GM18870 (cell line): ENCODE measurements at regions not wholly inside any gene's neighbourhood (a gene's known extent, or its start where the extent isn't known, plus 50 kb on each side); places are given as distances from the start of the nearest gene placed in this dataset.
"Not testable (repeated sequence)": the region's sequence is repeated elsewhere in the genome, so short reads cannot be mapped to it uniquely, and the experiment has no call there.

Experiments
- ATAC-seq: cut with Tn5 transposase; IDR thresholded peaks from one replicate; pipeline ENCODE4 v1.9.1; 2021; ENCODE audit warnings: moderate library complexity; ENCODE audit not compliant: unreplicated experiment

- ATAC-seq = not testable (repeated sequence)
Measured at GRCh38 chr14:106698620-106699267, 1172.4 kb downstream of the TMEM121 start.

DNA sequence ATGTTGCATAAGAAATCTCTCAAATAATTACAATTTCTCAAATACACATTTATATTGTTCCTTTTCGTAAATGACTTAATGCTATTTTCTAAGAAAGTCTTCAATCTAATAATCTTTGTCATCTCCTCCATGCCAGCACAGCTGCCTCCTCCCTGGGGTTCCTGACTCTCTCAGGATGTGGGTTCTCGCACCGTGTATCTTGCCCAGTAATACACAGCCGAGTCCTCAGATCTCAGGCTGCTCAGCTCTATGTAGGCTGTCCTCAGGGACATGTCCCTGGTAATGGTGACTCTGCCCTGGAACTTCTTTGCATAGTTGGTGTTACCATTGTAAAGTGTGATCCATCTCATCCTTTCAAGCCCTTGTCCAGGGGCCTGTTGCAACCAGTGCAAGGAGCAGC lies 1177.3 kb downstream of the TMEM121 start:
- ATAC-seq = not testable (repeated sequence)

GRCh38 chr14:106706488-106706887 lies 1180.1 kb downstream of the TMEM121 start:
- ATAC-seq = not testable (repeated sequence)

DNA sequence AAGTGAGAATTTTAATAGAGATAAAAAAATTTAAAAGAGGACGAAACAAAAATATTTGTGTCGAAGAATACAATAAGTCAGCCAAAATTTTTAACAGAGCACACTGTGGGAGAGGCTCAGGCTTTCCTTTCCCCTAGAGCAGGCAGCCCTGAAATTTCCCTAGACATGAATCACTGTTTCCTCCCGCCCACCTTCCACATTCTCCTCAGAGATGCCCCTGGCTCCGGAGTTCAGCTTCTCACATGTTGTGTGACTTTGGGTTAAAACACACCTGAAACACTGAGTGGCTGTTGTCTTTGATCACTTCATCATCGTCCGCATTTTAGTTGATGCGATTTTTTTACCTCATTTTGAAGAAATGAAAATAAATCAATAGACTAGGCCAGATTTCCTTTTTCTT lies 1183.8 kb downstream of the TMEM121 start:
- ATAC-seq = not testable (repeated sequence)

DNA sequence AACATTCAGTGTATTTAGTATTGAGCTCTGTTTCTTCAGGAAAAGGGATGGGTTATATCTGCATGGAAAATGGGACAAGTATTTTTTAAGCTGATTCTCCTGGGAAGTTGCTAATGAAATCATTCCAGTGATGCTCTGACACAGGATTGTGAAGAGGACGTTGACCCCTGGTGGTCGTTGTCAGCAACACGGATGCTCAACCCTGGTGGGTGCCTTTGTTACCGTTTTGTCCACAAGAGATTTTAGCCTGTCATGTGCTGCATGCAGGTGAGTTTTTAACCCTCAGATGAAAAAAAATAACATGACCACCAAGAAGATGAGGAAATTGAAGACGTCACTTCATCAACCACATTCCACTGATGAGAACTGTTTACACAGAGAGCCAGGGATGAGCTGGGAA lies 1186.1 kb downstream of the TMEM121 start:
- not testable (repeated sequence) for ATAC-seq

DNA sequence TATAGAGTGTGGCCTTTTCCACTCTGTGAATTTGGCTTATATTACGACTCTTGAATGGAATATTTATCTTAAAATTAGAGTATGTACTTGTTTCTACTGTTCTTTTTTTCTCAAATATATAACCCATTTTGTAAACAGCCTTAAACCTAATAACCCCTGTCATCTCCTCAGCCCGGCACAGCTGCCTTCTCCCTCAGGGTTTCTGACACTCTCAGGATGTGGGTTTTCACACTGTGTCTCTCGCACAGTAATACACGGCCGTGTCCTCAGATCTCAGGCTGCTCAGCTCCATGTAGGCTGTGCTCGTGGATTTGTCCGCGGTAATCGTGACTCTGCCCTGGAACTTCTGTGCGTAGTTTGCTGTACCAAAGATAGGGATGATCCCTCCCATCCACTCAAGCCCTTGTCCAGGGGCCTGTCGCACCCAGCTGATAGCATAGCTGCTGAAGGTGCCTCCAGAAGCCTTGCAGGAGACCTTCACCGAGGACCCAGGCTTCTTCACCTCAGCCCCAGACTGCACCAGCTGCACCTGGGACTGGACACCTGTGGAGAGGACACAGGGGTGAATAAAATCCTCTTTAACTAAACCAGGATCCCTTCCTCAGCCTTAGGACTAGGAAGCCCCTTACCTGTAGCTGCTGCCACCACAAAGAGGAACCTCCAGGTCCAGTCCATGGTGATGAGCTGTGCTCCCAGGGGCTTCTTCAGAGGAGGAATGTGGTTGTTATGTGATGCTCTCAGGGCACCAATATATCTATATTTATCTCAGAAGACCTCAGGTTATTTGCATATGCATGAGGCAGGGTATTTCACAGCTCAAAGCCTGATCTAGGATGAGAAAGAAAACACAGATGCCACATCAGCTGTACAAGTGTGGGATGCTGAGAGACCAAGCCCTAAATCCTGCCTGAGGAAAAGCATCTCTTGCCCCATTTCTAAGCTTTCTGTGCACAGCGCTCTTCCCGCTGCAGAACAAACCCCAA lies 1188.4 kb downstream of the TMEM121 start:
- not testable (repeated sequence) for ATAC-seq

GRCh38 chr14:106717544-106717943 lies 1191.2 kb downstream of the TMEM121 start:
- not testable (repeated sequence) for ATAC-seq

- ATAC-seq = not testable (repeated sequence)
Measured at GRCh38 chr14:106719880-106720279, 1193.5 kb downstream of the TMEM121 start.

DNA sequence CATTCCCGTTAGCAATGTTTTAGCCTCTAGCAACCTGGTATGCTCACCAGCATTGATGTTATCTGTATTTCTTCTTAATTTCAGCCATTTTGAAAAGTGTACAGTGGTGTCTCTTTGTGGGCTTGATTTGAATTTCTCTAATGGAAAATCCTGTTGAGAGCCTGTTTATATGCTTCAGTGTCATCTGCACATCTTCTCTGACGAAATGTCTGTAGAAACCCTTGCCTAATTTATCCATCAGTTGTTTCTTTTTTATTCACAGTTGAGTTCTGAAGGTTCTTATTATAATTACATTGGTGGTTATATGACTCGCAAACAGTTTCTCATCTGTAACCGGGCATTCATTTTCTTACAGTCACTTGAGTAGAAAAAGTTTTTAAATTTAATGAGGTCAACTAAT lies 1195.5 kb downstream of the TMEM121 start:
- not testable (repeated sequence) for ATAC-seq

- ATAC-seq = not testable (repeated sequence)
Measured at GRCh38 chr14:106722813-106723687, 1196.7 kb downstream of the TMEM121 start.

- ATAC-seq = not testable (repeated sequence)
Measured at GRCh38 chr14:106727962-106728361, 1201.6 kb downstream of the TMEM121 start.

DNA sequence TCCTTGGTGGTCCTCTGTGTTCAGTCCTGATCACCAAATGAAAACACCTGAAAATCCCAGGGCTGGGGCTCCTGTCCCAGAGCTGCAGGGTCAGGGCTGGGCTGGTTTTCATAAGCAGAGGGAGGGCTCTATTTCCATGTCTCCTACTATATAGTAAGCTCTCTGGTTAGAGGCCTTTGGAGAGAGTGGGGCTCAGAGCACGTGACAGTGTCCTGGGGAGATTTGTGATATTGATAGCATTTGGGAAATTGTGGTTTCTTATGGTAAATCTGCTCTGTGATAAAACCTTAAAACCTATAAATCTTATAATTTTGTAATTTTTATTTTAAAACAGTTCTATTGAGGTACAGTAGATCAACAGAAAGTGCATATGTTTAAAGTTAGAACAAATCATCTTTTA lies 1202.2 kb downstream of the TMEM121 start:
- ATAC-seq = no peak

GRCh38 chr14:106729551-106729950 lies 1203.2 kb downstream of the TMEM121 start:
- ATAC-seq = no peak

DNA sequence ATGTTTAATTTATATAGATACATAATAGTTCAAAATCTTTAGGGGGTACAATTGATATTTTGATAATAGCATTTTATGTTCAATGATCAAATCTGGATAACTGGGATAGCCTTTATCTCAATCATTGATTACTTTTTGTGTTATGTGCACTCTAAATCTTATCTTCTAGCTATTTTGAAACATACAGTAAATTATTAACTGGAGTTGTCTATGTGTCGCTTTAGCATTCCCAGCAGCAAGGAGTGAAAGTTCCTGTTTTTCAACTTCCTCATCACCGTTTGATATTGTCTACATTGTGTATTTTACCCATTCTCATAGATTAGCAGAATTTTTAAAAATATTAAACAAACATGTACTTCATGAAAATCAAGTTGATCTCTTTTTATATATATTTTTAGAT lies 1207.4 kb downstream of the TMEM121 start:
- ATAC-seq = no peak

DNA sequence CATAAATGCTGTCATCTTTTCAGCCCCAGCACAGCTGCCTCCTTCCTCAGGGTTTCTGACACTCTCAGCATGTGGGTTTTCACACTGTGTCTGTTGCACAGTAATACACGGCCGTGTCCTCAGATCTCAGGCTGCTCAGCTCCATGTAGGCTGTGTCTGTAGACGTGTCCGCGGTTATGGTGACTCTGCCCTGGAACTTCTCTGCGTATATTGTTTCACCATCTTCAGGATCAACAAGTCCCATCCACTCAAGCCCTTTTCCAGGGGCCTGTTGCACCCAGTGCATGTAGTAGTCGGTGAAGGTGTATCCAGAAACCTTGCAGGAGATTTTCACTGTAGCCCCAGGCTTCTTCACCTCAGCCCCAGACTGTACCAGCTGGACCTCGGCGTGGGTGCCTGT lies 1210.6 kb downstream of the TMEM121 start:
- ATAC-seq = no peak

- ATAC-seq = no peak
Measured at GRCh38 chr14:106738075-106738474, 1211.7 kb downstream of the TMEM121 start.

- not testable (repeated sequence) for ATAC-seq
Measured at GRCh38 chr14:106738598-106739258, 1212.3 kb downstream of the TMEM121 start.

GRCh38 chr14:106741086-106741827 lies 1214.9 kb downstream of the TMEM121 start:
- ATAC-seq = peak; percentile 55

DNA sequence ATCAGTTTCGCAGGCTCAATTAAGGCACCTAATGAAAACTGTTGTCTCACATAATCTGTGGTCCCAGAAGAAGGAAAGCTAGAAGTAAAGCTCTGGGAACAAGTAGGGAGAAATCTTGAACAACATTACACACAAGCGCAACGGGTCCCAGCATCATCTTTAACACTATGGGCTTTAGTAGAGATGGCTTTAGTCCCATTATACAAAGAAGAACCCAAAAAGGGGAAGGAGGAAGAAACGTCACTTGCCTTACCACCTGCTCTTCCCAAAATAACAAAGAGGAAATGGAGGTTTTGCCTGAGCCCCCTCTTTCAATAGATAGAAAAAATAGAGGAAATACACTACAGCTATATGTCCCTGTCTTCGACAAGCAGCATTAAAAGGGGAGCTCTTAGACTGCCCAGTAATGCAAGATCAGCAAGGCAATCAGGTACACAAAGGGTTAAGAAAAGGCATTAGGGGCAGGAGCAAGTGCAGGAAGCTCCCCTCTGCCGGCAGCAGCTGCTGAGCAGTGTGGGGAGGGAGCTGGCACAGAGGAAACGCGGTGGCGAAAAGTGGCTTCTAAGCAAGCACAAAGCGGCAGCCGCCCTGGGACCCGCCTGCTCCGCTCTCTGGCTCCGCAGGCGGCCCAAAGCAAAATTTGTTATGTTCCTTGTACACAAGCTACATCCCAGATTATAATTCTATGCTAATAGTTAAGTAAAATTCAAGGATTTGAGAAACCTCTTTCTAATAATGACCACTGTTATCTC lies 1218.8 kb downstream of the TMEM121 start:
- ATAC-seq = not testable (repeated sequence)
